ENCODE measurements at regions not wholly inside any gene's neighbourhood (a gene's known extent, or its start where the extent isn't known, plus 50 kb on each side); places are given as distances from the start of the nearest gene placed in this dataset.

DNA sequence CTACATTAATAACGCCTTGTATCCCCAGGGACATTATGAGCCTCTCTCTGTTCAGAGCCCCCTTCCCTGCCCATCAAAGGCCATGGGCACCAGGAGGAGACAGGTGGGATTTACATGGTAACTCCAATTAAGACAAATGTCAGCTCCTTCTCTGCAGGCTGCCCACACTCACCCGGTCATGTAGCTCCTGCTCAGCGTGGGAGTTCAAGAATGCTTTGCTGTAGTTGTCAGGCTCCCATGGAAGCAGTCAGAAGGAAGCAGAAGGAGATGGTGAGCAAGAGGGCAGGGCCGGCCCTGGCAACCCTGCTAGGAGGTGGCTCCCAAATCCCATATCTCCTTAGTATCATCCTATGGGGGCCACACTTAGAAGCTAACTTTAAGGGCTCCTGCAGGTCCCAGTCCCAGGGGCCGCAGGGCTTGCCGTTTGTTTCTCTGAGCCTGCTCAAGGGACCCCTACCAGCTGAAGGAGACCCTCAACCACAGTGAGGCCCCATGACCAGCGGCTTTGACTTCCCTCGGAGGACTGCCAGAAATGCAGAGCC, 218.4 kb upstream of the TLE3 start:
- TF ChIP-seq, protein P1, sequence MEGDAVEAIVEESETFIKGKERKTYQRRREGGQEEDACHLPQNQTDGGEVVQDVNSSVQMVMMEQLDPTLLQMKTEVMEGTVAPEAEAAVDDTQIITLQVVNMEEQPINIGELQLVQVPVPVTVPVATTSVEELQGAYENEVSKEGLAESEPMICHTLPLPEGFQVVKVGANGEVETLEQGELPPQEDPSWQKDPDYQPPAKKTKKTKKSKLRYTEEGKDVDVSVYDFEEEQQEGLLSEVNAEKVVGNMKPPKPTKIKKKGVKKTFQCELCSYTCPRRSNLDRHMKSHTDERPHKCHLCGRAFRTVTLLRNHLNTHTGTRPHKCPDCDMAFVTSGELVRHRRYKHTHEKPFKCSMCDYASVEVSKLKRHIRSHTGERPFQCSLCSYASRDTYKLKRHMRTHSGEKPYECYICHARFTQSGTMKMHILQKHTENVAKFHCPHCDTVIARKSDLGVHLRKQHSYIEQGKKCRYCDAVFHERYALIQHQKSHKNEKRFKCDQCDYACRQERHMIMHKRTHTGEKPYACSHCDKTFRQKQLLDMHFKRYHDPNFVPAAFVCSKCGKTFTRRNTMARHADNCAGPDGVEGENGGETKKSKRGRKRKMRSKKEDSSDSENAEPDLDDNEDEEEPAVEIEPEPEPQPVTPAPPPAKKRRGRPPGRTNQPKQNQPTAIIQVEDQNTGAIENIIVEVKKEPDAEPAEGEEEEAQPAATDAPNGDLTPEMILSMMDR (conservative IDR thresholded peaks at IDR 0.05 in 1 of 2, IDR thresholded peaks at IDR 0.05 in 1 of 2; ENCODE audit: low read depth in 1 of 2, low read length in 2 of 2), result no peak
- no peak for TF ChIP-seq EZH2 (IDR thresholded peaks at IDR 0.05; ENCODE audit: low read length, missing control alignments)
